ENCODE measurements at regions not wholly inside any gene's neighbourhood (a gene's known extent, or its start where the extent isn't known, plus 50 kb on each side); places are given as distances from the start of the nearest gene placed in this dataset.
"Not testable (repeated sequence)": the region's sequence is repeated elsewhere in the genome, so short reads cannot be mapped to it uniquely, and the experiment has no call there.

- no peak for DNase-seq
These were observed 145.6 kb upstream of the NPY start for GRCh38 chr7:24138343-24138742.

GRCh38 chr7:24140001-24140400 is 144.0 kb upstream of the NPY start:
- DNase-seq = no peak

GRCh38 chr7:24141874-24142509 is 142.0 kb upstream of the NPY start:
- no peak for DNase-seq

GRCh38 chr7:24143547-24143946 is 140.4 kb upstream of the NPY start:
- DNase-seq = peak; percentile 9

GRCh38 chr7:24151944-24152343 is 132.0 kb upstream of the NPY start:
- DNase-seq = no peak

GRCh38 chr7:24152356-24152755 is 131.6 kb upstream of the NPY start:
- DNase-seq = no peak

GRCh38 chr7:24152877-24153472 is 131.0 kb upstream of the NPY start:
- no peak for DNase-seq

GRCh38 chr7:24157666-24158065 is 126.3 kb upstream of the NPY start:
- no peak for DNase-seq

- peak; percentile 65 for DNase-seq
These were observed 125.0 kb upstream of the NPY start for GRCh38 chr7:24158975-24159374.

GRCh38 chr7:24164401-24164800 is 119.6 kb upstream of the NPY start:
- DNase-seq = no peak

- no peak for DNase-seq
These were observed 114.8 kb upstream of the NPY start for GRCh38 chr7:24169077-24169624.

- not testable (repeated sequence) for DNase-seq
These were observed 112.0 kb upstream of the NPY start for GRCh38 chr7:24171951-24172350.

- no peak for DNase-seq
These were observed 111.1 kb upstream of the NPY start for GRCh38 chr7:24172856-24173255.

- no peak for DNase-seq
These were observed 108.4 kb upstream of the NPY start for GRCh38 chr7:24175603-24176002.

- DNase-seq = no peak
These were observed 105.0 kb upstream of the NPY start for GRCh38 chr7:24178811-24179570.

GRCh38 chr7:24191362-24191761 is 92.6 kb upstream of the NPY start:
- no peak for DNase-seq

- DNase-seq = no peak
These were observed 91.9 kb upstream of the NPY start for GRCh38 chr7:24192053-24192452.

GRCh38 chr7:24192691-24193090 is 91.3 kb upstream of the NPY start:
- DNase-seq = no peak

- peak; percentile 61 for DNase-seq
These were observed 86.1 kb upstream of the NPY start for GRCh38 chr7:24197852-24198251.

GRCh38 chr7:24199978-24200377 is 84.0 kb upstream of the NPY start:
- DNase-seq = no peak

GRCh38 chr7:24200407-24200966 is 83.5 kb upstream of the NPY start:
- DNase-seq = no peak

GRCh38 chr7:24201226-24201625 is 82.8 kb upstream of the NPY start:
- DNase-seq = no peak

- no peak for DNase-seq
These were observed 71.9 kb upstream of the NPY start for GRCh38 chr7:24212073-24212472.
